Effector CD4-positive, alpha-beta T cell (primary cell): ENCODE measurements at regions not wholly inside any gene's neighbourhood (a gene's known extent, or its start where the extent isn't known, plus 50 kb on each side); places are given as distances from the start of the nearest gene placed in this dataset.
"Not testable (repeated sequence)": the region's sequence is repeated elsewhere in the genome, so short reads cannot be mapped to it uniquely, and the experiment has no call there.

Experiments
- DNase-seq: peaks from one replicate; pipeline ENCODE4 v3.0.0-alpha.2; 2020

- no peak for DNase-seq
Measured at GRCh38 chr1:234896477-234897389, 231.9 kb downstream of the TOMM20 start.

- DNase-seq, result no peak
Measured at GRCh38 chr1:234893725-234894630, 234.7 kb downstream of the TOMM20 start.

GRCh38 chr1:234893359-234893724 lies 235.3 kb downstream of the TOMM20 start:
- DNase-seq, result no peak

- no peak for DNase-seq
Measured at GRCh38 chr1:234892642-234893041, 236.0 kb downstream of the TOMM20 start.

DNA sequence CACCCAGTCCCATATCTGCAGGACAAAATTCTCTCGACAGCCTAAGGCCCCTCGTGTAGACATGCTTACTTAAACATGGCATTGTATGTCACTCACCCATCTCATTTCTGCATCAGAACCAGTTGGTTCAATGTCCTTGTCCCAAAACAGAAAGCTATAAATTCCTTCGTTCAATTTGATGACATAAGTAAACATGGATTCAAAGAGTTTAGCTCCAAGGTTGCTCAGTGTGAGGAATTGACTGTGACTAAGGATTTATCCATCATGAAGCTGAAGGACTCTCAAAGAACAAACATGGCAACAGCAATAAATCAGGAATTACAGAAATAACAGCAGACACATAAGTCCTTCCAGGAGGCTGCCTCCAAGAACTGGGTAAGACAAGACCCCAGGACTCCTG lies 237.2 kb downstream of the TOMM20 start:
- no peak for DNase-seq

DNA sequence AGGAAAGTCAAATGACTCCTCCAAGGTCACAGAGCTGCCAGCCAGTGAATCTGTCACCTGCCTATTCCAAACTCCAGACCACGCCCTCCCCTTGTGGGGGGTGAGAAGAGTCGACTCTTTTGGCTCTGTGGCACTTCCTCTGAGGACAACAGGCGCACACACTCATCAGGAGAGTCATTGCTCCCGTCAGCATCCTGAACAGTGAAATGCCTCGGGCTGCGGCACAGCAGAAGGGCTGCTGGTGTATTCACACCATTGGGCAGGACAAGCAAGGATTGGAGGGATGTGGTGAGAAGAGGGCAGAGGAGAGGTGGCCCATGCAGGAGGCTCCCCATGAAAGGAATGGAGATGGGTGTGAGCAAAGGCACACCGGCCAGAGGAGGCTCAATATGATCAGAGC lies 239.0 kb downstream of the TOMM20 start:
- no peak for DNase-seq

DNA sequence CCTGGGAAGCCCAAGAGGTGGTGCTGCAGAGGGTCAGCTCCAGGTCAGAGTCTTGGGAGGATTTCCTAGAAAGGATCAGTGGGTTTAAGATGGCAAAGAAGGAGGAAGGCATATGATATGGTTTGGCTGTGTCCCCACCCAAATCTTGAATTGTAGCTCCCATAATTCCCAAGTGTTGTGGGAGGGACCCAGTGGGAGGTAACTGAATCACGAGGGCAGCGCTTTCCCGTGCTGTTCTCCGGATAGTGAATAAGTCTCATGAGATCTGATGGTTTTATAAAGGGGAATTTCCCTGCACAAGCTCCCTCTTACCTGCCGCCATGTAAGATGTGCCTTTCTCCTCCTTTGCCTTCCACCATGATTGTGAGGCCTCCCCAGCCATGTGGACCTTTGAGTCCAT lies 240.4 kb downstream of the TOMM20 start:
- not testable (repeated sequence) for DNase-seq

DNA sequence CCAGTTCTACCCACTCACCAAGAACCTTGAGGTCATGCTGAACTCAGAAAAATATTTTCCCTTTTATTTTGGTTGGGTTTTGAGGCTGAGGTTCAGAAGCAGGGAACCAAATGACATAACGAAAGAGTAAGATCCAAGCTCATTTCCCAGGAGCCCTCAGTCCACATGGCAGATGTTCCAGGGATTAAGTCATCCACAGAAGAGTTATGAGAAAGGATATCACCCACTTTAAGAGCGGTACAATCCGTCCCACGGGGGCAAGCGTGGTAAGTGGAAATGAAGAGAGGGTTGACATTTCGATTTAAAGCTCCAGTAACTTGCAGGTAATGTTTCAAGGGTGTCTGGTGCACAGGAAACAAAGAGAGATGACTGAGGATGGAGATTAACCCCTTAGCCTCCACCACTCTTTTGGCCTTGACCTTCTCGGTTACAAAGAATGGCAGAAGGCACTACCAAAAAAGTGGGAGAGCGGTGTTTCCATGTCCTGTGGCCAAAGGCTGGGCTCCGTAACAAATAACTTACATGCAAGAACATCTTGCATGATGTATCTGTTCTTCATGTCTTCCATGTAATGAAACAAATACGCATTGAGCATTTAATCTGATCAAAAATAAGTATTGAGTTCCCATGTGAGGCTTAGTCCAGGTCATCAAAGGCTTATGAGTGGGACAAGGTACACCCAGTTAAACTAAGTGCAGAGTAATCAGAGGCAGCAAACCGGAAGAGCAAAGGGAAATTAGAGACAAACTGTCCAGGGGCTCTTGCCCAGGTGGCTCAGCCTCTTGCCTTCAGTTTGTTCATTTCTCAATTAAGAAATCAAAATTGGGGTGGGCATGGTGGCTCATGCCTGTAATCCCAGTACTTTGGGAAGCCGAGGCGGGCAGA lies 241.4 kb downstream of the TOMM20 start:
- DNase-seq, result no peak

DNA sequence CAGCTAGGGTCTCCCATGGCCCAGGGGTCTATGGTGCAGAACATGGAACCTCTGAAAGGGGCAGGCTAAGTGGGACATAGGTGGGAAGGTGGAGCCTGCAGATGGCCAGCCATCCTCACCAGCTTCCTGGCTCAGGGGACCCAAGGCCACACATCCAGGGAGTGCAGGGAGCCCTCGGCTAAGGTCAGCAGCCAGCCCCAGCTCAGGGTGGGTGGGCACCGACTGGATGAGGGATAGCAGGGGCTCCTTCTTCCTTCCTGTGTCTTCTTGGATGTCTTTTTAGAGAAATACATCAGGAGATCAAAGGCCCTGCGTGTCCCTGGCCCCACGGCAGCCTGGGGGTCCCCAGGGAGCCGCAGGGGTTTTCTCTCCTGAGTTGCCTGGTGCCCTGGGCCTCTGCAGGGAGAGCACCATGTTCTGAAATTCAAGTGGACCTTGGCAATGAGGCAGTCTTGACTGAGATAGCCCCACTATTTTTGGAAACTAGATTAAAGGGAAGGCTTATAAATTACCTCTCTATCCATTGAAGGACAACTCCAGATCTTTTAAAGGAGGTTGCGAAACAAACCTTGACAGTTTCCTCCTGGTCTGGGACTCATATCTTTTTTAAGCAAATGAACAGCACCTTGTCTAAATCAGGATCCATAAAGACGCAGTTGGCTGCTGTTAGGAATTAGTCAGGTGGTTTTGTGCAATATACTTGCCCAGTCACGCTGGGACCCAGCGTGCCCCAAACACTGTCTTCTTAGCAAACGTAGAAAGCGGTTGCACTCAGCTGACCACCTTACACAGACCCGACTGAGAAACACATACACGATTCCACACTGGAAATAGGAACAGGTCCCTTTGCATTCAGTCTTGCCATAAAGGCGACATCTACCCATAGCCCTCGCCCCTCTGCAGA lies 242.3 kb downstream of the TOMM20 start:
- DNase-seq, result no peak

DNA sequence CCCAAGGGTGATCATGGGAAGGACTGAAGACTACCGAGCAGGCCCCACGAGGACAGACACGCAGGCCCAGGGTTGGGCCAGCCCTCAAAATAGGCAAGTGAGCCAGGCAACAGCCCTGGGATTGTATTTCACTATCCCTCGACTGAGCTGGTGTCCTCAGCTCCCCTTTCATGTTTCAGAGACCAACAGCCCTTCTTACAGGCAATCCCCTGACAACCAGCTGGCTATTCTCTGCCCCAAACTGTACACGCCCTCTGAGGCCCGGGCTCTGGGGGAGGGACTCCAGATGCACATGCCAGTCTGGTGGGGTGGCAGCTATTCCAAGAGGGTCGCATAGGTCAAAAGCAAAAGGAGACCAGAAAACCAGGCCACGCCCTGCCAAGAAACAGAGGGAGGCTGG lies 243.0 kb downstream of the TOMM20 start:
- DNase-seq, result no peak

- no peak for DNase-seq
Measured at GRCh38 chr1:234884701-234885100, 243.9 kb downstream of the TOMM20 start.

DNA sequence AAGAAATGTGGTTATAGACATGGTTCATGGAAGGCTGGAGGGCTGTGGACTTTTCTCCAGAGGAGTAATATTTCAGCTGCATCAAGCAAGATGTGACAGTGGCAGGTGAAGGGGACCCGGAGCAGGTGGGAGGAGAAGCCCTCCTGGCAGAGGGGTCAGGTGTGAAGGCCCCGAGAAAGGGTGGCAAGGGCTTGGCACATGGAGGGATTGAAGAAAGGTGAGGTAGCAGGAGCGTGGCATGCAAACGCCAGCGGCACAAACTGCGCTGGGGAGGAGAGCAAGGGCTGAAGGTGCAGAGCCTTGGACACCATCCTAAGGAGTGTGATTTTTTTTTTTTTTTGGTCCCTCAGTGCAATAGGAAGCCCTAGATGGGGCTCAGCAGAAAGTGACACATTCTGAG lies 244.6 kb downstream of the TOMM20 start:
- DNase-seq, result no peak

- DNase-seq, result no peak
Measured at GRCh38 chr1:234882898-234883297, 245.7 kb downstream of the TOMM20 start.

GRCh38 chr1:234881893-234882771 lies 246.5 kb downstream of the TOMM20 start:
- DNase-seq, result no peak

- no peak for DNase-seq
Measured at GRCh38 chr1:234879147-234880080, 249.2 kb downstream of the TOMM20 start.

- DNase-seq, result no peak
Measured at GRCh38 chr1:234878288-234878687, 250.3 kb downstream of the TOMM20 start.

- DNase-seq, result no peak
Measured at GRCh38 chr1:234877761-234878160, 250.9 kb downstream of the TOMM20 start.

- no peak for DNase-seq
Measured at GRCh38 chr1:234875953-234876855, 252.4 kb downstream of the TOMM20 start.
